ENCODE measurements at regions not wholly inside any gene's neighbourhood (a gene's known extent, or its start where the extent isn't known, plus 50 kb on each side); places are given as distances from the start of the nearest gene placed in this dataset.

DNA sequence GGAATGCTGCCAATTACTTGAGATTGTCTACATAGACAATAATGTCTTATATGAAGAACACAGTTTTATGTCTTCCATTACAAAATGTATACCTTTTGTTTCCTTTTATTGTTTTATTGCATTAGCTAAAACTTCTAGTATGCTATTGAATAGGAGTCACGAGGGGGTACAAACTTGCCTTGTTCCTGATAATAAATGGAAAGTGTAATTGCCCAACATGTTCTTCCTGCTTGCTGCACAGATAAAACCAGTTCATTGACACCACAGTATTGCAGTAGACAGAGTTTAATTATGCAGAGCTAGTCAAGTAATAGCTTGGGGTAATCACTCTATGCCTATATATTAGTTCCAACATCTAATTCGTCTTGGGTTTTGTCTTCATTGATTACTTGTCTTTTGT lies 1276.2 kb upstream of the NRXN1 start:
- no peaks in the 10 kb centered on the region for H3K4me1 Mint-ChIP-seq (ENCODE audit: unreplicated experiment)
- TF ChIP-seq, protein P1, sequence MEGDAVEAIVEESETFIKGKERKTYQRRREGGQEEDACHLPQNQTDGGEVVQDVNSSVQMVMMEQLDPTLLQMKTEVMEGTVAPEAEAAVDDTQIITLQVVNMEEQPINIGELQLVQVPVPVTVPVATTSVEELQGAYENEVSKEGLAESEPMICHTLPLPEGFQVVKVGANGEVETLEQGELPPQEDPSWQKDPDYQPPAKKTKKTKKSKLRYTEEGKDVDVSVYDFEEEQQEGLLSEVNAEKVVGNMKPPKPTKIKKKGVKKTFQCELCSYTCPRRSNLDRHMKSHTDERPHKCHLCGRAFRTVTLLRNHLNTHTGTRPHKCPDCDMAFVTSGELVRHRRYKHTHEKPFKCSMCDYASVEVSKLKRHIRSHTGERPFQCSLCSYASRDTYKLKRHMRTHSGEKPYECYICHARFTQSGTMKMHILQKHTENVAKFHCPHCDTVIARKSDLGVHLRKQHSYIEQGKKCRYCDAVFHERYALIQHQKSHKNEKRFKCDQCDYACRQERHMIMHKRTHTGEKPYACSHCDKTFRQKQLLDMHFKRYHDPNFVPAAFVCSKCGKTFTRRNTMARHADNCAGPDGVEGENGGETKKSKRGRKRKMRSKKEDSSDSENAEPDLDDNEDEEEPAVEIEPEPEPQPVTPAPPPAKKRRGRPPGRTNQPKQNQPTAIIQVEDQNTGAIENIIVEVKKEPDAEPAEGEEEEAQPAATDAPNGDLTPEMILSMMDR (IDR thresholded peaks at IDR 0.05) = no peak
- H3K9me3 Mint-ChIP-seq (ENCODE audit: unreplicated experiment) = peaks cover 7% of the 10 kb centered on the region
- H3K36me3 Mint-ChIP-seq (ENCODE audit: unreplicated experiment) = no peaks in the 10 kb centered on the region
- H3K27me3 Mint-ChIP-seq (ENCODE audit: unreplicated experiment) = no peaks in the 10 kb centered on the region
- H3K4me3 Mint-ChIP-seq (ENCODE audit: unreplicated experiment) = no peak overlapping the region
- DNase-seq (ENCODE audit: extremely low spot score, unreplicated experiment) = no peak
- H3K27ac Mint-ChIP-seq (ENCODE audit: unreplicated experiment) = no peak overlapping the region

DNA sequence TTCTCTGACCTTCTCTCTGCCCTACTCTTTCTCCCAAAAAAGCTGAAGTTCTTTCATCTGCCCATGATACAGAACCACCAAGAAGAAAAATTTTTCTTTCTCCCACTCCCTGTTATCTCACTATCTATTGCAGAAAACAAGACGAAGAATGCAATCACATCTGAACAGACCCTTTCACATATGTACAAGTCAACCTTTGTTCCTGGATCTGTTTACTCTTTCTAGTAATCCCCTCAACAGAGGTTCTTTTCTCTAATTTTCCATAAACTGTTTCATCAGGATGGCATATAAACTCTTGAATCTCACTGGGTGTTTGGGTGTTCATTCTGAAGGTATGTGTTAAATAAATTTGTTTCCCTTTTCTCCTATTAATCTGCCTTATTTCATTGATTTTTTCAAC lies 1262.7 kb upstream of the NRXN1 start:
- H3K36me3 Mint-ChIP-seq (ENCODE audit: unreplicated experiment) = no peaks in the 10 kb centered on the region
- H3K4me1 Mint-ChIP-seq (ENCODE audit: unreplicated experiment) = no peaks in the 10 kb centered on the region
- no peak overlapping the region for H3K4me3 Mint-ChIP-seq (ENCODE audit: unreplicated experiment)
- H3K27ac Mint-ChIP-seq (ENCODE audit: unreplicated experiment) = no peak overlapping the region
- no peaks in the 10 kb centered on the region for H3K27me3 Mint-ChIP-seq (ENCODE audit: unreplicated experiment)
- H3K9me3 Mint-ChIP-seq (ENCODE audit: unreplicated experiment) = peaks cover 9% of the 10 kb centered on the region
- TF ChIP-seq, protein P1 (IDR thresholded peaks at IDR 0.05) = no peak
- DNase-seq (ENCODE audit: extremely low spot score, unreplicated experiment) = no peak

DNA sequence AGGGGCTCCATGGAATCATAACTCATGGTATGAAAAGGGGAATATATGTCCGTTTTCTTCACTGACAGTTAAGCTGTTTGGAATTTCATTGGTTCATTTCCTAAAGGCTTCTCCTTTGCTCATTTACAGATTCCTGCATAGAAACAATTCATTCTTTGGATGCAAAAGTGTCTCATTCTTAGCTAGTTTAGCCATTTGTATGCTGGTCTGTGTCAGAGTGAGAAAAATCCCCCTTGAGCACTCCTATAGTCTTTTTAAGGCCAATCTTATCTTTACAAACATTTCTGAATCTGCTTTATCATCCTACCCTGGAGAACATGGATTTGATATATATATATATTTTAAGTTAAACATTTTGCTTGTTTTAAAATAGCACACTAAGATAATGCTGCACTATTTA lies 1260.9 kb upstream of the NRXN1 start:
- DNase-seq (ENCODE audit: extremely low spot score, unreplicated experiment) = no peak
- Mint-ChIP-seq H3K4me3 (ENCODE audit: unreplicated experiment) (no peak overlapping the region), H3K27me3 (ENCODE audit: unreplicated experiment) (no peaks in the 10 kb centered on the region), H3K9me3 (ENCODE audit: unreplicated experiment) (peaks cover 4% of the 10 kb centered on the region), H3K27ac (ENCODE audit: unreplicated experiment) (no peak overlapping the region), H3K4me1 (ENCODE audit: unreplicated experiment) (no peaks in the 10 kb centered on the region), H3K36me3 (ENCODE audit: unreplicated experiment) (no peaks in the 10 kb centered on the region)
- TF ChIP-seq, protein P1 (IDR thresholded peaks at IDR 0.05) = no peak

DNA sequence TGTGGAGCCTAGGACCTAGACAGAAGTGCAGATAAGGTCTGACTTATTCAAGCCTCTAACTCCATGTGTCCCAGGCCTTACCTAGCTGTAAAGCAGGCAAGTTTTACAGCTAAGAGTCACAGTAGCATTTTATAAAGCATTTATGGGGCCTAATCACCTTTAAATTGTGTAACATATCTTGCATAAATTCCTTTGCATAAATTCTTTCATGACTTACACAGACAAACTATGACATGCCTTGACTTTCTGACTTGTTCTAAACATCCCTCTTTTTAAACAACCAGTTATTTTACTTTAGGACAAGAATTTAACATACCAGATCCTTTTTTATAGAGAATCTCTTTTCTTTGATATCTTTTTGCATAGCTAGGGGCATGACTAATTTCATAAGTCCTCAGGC lies 1257.8 kb upstream of the NRXN1 start:
- Mint-ChIP-seq H3K27ac (ENCODE audit: unreplicated experiment) (no peak overlapping the region), H3K4me3 (ENCODE audit: unreplicated experiment) (no peak overlapping the region), H3K36me3 (ENCODE audit: unreplicated experiment) (no peaks in the 10 kb centered on the region), H3K27me3 (ENCODE audit: unreplicated experiment) (no peaks in the 10 kb centered on the region), H3K9me3 (ENCODE audit: unreplicated experiment) (no peaks in the 10 kb centered on the region), H3K4me1 (ENCODE audit: unreplicated experiment) (no peaks in the 10 kb centered on the region)
- no peak for DNase-seq (ENCODE audit: extremely low spot score, unreplicated experiment)
- TF ChIP-seq, protein P1 (IDR thresholded peaks at IDR 0.05) = no peak

DNA sequence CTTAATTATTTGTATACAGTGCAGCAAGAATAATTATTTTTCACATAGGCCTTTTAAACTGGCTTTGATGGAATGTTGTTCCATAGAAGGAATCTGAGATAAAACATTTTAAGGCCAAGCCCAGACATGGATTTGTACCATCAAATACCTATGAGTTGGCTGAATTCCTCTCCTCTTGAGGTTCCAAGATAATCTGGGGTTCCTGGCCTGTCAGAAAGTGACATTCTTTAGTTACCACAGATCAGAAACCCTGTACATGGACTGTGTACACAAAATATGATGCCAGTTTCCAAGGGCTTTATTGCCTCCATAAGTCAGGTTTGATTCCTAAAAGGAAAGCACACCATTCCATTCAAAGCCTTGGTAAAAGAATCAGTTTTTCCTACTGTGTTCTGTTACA lies 1256.7 kb upstream of the NRXN1 start:
- TF ChIP-seq, protein P1 (IDR thresholded peaks at IDR 0.05) = no peak
- H3K4me1 Mint-ChIP-seq (ENCODE audit: unreplicated experiment) = no peaks in the 10 kb centered on the region
- H3K27me3 Mint-ChIP-seq (ENCODE audit: unreplicated experiment) = no peaks in the 10 kb centered on the region
- DNase-seq (ENCODE audit: extremely low spot score, unreplicated experiment) = no peak
- H3K4me3 Mint-ChIP-seq (ENCODE audit: unreplicated experiment) = no peak overlapping the region
- no peaks in the 10 kb centered on the region for H3K9me3 Mint-ChIP-seq (ENCODE audit: unreplicated experiment)
- no peak overlapping the region for H3K27ac Mint-ChIP-seq (ENCODE audit: unreplicated experiment)
- no peaks in the 10 kb centered on the region for H3K36me3 Mint-ChIP-seq (ENCODE audit: unreplicated experiment)
